Fibroblast of villous mesenchyme (primary cell): ENCODE measurements at regions not wholly inside any gene's neighbourhood (a gene's known extent, or its start where the extent isn't known, plus 50 kb on each side); places are given as distances from the start of the nearest gene placed in this dataset.
A peak's percentile ranks its signal among the peaks of the same experiment; 100 is the strongest.

ENCODE experiments used
- DNase-seq: peaks from one replicate; pipeline ENCODE4 v3.0.0-alpha.2; 2010; ENCODE audit warnings: low read depth
- H3K4me3 ChIP-seq: 2 replicates; pipeline ENCODE4 v1.5.1; 2011; ENCODE audit warnings: low read depth, mild to moderate bottlenecking, low read length
- CTCF ChIP-seq: IDR thresholded peaks from 2 replicates; pipeline ENCODE4 v1.5.1; 2012; ENCODE audit warnings: low read depth, mild to moderate bottlenecking, low read length; ENCODE audit not compliant: insufficient read depth

GRCh38 chr20:24732076-24732475 lies 217.0 kb upstream of the CST7 start:
- H3K4me3 ChIP-seq = no peak overlapping the region
- TF ChIP-seq CTCF = no peak
- DNase-seq = no peak

GRCh38 chr20:24732599-24732998 lies 216.5 kb upstream of the CST7 start:
- TF ChIP-seq CTCF = no peak
- no peak for DNase-seq
- no peak overlapping the region for H3K4me3 ChIP-seq

GRCh38 chr20:24733416-24733815 lies 215.7 kb upstream of the CST7 start:
- no peak for TF ChIP-seq CTCF
- DNase-seq = no peak
- H3K4me3 ChIP-seq = no peak overlapping the region

- no peak overlapping the region for H3K4me3 ChIP-seq
- no peak for DNase-seq
Observed at GRCh38 chr20:24734139-24734538, 214.9 kb upstream of the CST7 start.

GRCh38 chr20:24735263-24735662 lies 213.8 kb upstream of the CST7 start:
- peak; percentile 37 for DNase-seq
- no peak for TF ChIP-seq CTCF
- H3K4me3 ChIP-seq = no peak overlapping the region

More at GRCh38 chr20:24734139-24734538, 214.9 kb upstream of the CST7 start:
- TF ChIP-seq CTCF = no peak

- peak; percentile 57 for DNase-seq
- H3K4me3 ChIP-seq = no peak overlapping the region
- TF ChIP-seq CTCF = no peak
Observed at GRCh38 chr20:24736131-24736843, 212.8 kb upstream of the CST7 start.

GRCh38 chr20:24736844-24737211 lies 212.2 kb upstream of the CST7 start:
- TF ChIP-seq CTCF = no peak
- no peak for DNase-seq
- no peak overlapping the region for H3K4me3 ChIP-seq
